IPS-NIHi7 (cell line): ENCODE measurements at regions not wholly inside any gene's neighbourhood (a gene's known extent, or its start where the extent isn't known, plus 50 kb on each side); places are given as distances from the start of the nearest gene placed in this dataset.
A peak's percentile ranks its signal among the peaks of the same experiment; 100 is the strongest.

Experiments
- DNase-seq: peaks from one replicate; pipeline ENCODE4 v3.0.0; 2012; ENCODE audit warnings: mixed read lengths; ENCODE audit errors: extremely low spot score

- no peak for DNase-seq
These were observed 130.3 kb upstream of the NUDT7 start for GRCh38 chr16:77592021-77592420.

- DNase-seq = no peak
These were observed 128.3 kb upstream of the NUDT7 start for GRCh38 chr16:77594057-77594456.

- no peak for DNase-seq
These were observed 127.3 kb upstream of the NUDT7 start for GRCh38 chr16:77594799-77595596.

- DNase-seq = no peak
These were observed 126.1 kb upstream of the NUDT7 start for GRCh38 chr16:77596261-77596660.

- peak; percentile 46 for DNase-seq
These were observed 122.4 kb upstream of the NUDT7 start for GRCh38 chr16:77599793-77600415.

DNA sequence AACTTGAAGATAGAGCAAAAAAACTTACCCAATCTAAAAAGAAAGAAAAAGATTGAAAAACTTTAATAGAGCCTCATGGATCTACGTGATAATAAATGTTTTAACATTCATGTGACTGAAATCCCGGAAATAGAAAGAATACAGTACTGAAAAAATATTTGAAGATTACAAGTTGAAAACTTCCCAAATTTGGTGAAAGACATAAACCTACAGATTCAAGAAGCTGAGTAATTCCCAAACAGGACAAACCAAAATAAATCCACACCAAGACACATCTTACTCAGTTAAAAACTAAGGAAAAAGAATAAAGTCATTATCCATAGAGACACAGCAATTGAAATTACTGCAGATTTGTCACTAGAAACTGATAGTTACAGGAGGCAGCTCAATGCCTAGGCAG, 121.8 kb upstream of the NUDT7 start:
- no peak for DNase-seq

DNA sequence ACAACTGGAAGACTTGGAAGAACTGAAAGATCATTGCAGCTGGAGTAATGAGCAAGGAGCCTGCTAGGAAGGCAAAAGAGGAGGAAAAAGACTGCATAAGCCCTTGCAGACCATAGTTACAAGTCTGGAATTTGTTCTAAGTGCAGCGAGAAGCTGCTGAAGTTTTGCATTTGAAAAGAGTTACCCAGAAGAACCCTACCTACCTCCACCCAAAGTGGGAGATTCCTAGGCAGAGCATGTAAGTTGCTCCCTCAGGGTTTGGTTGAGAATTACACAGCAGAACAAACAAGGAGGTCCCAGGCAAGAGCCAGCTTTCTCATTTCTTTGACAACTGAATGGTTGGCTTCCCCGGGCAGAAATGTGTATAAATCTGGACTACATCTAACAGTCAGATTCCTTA, 118.7 kb upstream of the NUDT7 start:
- DNase-seq = no peak

- DNase-seq = no peak
These were observed 111.8 kb upstream of the NUDT7 start for GRCh38 chr16:77610496-77610895.

DNA sequence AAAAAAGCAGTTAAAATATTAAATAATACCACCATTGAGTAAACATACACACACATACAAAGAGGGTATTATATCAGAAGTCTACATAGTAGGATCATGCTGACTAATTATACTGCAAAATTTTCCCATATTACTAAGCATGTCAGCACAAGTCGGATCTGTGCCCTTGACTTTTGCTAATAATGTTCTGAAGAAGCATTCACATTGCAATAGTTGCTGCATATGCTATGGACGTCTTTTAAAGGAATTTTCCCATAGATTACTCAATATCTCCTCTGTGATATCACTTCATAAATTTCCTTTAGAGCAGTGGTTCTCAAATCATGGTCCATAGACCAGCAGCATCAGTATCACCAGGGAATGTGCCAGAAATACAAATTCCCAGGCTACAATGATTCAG, 110.9 kb upstream of the NUDT7 start:
- no peak for DNase-seq

DNA sequence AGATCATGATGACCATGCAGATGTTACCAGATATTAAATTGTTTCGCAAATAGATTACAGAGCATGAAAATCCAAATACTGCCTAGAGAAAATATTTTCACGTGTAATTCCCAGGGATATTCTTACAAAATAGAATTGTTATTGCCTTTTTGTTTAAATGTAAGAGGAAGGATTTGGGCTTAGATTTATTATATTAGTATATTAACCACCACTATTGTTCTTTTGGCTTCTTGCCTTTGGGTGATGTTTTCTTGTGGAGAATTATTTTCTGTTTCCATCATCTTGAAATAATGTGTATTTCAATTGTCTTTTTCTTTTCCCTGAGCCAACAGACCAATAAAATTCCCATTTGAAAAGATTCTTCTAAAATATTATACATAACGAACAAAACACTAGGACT, 109.7 kb upstream of the NUDT7 start:
- DNase-seq = no peak

DNA sequence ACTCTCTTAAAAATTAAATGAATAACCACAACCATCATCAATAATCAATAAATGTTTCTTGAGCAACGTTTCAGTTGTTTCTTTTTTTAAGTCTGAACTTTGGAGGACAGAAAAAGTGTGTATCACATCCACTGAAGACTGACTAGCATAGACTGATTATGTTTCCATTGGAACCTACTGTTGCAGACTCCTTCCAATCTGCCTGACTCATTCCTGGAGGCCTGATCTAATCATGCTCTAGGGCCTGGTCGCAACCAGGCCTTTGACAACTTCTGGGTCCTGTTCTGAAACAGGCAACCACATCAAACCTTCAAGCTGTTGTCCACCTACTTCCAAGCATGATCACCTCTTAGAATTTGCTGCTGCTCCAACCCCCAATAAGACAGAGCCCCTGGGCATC, 109.2 kb upstream of the NUDT7 start:
- DNase-seq = no peak

- no peak for DNase-seq
These were observed 104.8 kb upstream of the NUDT7 start for GRCh38 chr16:77617553-77617952.

GRCh38 chr16:77617996-77618395, 104.3 kb upstream of the NUDT7 start:
- no peak for DNase-seq

GRCh38 chr16:77618951-77619350, 103.4 kb upstream of the NUDT7 start:
- no peak for DNase-seq

DNA sequence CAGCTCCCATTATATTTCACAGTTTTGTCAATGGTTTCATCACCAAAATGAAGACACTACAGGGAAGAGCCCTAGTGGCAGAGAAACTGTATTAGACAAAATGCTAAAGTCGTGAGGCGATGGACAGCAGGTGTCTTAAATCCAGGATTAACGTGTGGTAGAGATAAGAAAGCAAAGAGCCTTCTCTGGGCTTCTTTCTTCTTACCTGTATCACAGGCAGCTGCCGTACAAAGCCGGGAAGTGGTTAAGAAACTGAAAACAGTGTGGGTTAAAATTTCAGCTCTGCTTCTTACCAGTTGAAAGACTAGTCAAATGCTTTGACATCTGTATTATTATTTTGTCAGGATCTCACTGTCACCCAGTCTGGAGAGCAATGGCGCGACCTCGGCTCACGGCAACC, 98.2 kb upstream of the NUDT7 start:
- DNase-seq = no peak

- no peak for DNase-seq
These were observed 85.7 kb upstream of the NUDT7 start for GRCh38 chr16:77636615-77637014.

DNA sequence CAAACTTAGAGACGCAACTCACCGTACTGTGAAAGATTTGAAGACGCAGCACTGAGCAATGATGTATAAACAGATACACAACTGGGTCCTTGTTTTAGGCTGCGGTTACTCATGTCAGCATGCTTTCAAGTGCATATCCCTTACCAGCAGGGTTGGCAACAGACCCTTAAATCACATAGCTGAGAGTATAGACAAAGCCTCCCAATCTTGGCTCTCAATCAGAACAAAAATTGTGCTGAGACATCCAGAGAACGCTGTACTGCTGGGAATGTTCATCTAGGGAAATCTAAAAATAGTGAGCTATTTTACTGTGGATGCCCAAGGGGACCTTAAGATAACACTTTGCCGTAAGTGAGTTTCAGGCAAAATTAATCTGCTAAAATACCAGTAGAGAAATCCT, 84.4 kb upstream of the NUDT7 start:
- DNase-seq = no peak

- DNase-seq = no peak
These were observed 79.1 kb upstream of the NUDT7 start for GRCh38 chr16:77643176-77643575.

DNA sequence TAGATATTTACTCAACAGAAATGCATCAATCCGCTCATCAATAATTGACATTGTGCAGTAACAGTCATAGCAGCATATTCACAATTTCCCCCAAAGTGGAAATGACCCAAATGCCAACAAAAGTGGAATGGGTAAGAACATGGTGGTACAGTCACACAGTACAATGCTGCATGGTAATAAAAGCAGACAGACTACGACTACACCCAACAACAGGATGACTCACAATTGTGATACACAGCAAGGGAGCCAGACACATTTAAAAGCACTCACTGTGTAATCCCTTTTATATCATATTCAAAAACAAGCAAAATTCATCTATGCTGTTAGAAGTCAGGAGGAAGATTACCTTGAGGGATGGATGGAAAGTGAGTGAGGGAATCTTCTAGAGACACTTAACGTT, 76.5 kb upstream of the NUDT7 start:
- DNase-seq = no peak

DNA sequence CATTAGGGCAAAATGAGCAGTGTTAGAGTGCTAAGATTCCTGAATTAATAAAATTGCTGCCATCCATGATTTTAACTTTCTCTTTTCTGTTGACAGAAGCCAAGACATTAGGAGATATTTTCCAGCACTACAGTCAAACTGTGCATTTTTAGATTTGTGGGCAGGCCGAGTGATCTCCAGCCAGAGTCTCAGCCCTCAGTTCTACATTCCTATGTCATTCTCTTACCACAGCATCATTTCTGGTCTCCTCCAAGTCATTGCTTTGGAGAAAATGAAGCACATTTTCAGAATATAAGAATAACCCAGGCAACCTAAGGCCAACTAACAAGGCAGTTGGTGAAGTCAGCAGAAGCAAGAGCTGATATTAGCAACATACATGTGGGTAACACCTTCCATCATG, 74.6 kb upstream of the NUDT7 start:
- no peak for DNase-seq

DNA sequence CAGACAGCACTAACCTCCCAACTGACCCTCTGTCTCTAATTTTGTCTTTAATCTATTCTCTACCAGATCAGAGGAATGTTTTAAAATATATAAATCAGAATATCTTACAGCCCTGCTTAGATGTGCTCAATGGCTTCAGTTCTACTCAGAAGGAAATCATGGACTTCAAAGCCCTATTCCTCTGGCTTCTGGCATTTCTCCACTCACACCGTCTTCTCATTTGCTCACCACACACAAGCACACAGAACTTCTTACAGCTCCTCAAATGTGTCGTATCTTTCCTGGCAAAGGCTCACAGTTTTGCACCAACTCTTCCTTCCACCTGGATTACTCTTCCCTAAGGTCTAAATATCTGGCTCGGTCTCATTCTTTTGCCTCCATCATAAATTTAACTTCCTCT, 71.6 kb upstream of the NUDT7 start:
- no peak for DNase-seq

- no peak for DNase-seq
These were observed 69.9 kb upstream of the NUDT7 start for GRCh38 chr16:77652399-77652798.

DNA sequence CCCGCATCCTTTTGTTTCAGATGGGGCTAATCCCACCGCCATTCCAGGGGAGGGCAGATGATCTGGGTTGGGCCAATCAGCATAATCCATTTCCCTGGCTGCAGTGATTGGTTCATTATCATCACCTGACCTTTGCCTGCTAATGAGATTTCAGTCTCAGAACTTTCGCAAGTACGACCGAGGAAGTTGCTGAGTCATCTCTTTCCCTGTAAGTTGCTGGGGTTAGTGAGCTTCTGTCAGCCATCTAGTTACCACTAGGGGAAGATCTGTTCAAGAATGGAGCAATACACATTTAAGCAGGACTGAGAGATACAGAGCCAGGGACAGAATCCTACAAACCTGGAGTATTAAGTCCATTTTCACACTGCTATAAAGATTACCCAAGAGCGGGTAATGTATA, 65.3 kb upstream of the NUDT7 start:
- peak; percentile 60 for DNase-seq

DNA sequence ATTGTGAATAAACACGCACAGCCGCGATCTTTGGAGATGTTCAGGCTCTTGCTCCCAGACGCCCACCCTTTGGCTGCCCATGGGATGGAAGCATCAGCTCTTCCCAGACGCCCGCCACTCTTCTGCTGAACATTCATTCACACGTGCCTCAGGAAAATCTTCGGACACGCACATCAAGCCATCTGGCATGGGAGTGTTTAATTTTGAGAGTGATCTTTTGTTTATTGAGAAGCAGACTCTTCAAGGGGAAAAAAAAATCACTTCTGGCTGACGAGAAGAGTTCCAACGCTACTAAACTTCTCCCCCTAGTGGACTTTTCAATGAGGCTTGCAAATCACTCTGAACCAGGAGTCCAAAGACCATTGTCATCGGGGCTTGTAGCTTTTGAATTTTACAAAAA, 62.0 kb upstream of the NUDT7 start:
- peak; percentile 53 for DNase-seq
